Uterus (tissue), 3 donors: ENCODE measurements at regions not wholly inside any gene's neighbourhood (a gene's known extent, or its start where the extent isn't known, plus 50 kb on each side); places are given as distances from the start of the nearest gene placed in this dataset.

Experiments used
- DNase-seq, 2 donors: peaks; one replicate each; pipeline ENCODE4 v3.0.0-alpha.2; 2019 to 2020
- H3K27ac ChIP-seq, 2 donors: fragments of 200-600 bp; sonication (generic); 1 replicate in 1 of 2; 2 replicates in 1 of 2; pipeline ENCODE4 v1.5.1; 2016 to 2018
- H3K27me3 ChIP-seq, 2 donors: fragments of 200-600 bp; sonication (generic); one replicate each; pipeline ENCODE4 v1.5.1; 2018 to 2019; ENCODE audit warnings: control low read depth in 1 of 2
- H3K36me3 ChIP-seq, 2 donors: fragments of 200-600 bp; sonication (generic); one replicate each; pipeline ENCODE4 v1.5.1; 2019; ENCODE audit warnings: control low read depth in 1 of 2
- H3K4me1 ChIP-seq, 2 donors: fragments of 200-600 bp; sonication (generic); one replicate each; pipeline ENCODE4 v1.5.1; 2018 to 2019; ENCODE audit warnings: control low read depth in 1 of 2
- H3K4me3 ChIP-seq, 2 donors: fragments of 200-600 bp; sonication (generic); 1 replicate in 1 of 2; 2 replicates in 1 of 2; pipeline ENCODE4 v1.5.1; 2018 to 2019; ENCODE audit warnings: mild to moderate bottlenecking in 1 of 2
- H3K9me3 ChIP-seq, 2 donors: fragments of 200-600 bp; sonication (generic); one replicate each; pipeline ENCODE4 v1.5.1; 2019; ENCODE audit warnings: control low read depth in 1 of 2
- CTCF ChIP-seq, 4 experiments: fragments of 200-600 bp in 2 of 4; fragments of 450-650 bp in 2 of 4; sonication (generic) in 2 of 4; IDR thresholded peaks; one replicate each; pipeline ENCODE4 v1.5.1; 2016 to 2019; ENCODE audit warnings: antibody characterized with exemption in 4 of 4, mild to moderate bottlenecking in 2 of 4, moderate library complexity in 1 of 4
- POLR2A ChIP-seq, 2 donors: fragments of 450-650 bp; IDR thresholded peaks; one replicate each; pipeline ENCODE4 v1.6.1; 2016; ENCODE audit warnings: antibody characterized with exemption in 2 of 2, mild to moderate bottlenecking in 1 of 2, moderate library complexity in 1 of 2
- intact Hi-C: fragments of 100-400 bp; cut with DNase I; formaldehyde crosslinking; loops from one replicate; pipeline ENCODE4 v1.15.1; 2023; ENCODE audit warnings: low total_unique reads
- donor health status: DM: yes; HTN: yes; CAD: no.

- no peak for DNase-seq
- intact Hi-C loops, result no loop called here
- Histone ChIP-seq H3K27me3 (no peaks in the 10 kb centered on the region), H3K36me3 (no peaks in the 10 kb centered on the region), H3K4me1 (no peaks in the 10 kb centered on the region), H3K9me3 (no peaks in the 10 kb centered on the region), H3K4me3 (no peak overlapping the region), H3K27ac (no peak overlapping the region)
- TF ChIP-seq CTCF (IDR thresholded peaks at IDR 0.05), result no peak
- no peak for TF ChIP-seq POLR2A (IDR thresholded peaks at IDR 0.05)
These were observed 440.4 kb downstream of the RPS6KC1 start for GRCh38 chr1:213491468-213491867.

DNA sequence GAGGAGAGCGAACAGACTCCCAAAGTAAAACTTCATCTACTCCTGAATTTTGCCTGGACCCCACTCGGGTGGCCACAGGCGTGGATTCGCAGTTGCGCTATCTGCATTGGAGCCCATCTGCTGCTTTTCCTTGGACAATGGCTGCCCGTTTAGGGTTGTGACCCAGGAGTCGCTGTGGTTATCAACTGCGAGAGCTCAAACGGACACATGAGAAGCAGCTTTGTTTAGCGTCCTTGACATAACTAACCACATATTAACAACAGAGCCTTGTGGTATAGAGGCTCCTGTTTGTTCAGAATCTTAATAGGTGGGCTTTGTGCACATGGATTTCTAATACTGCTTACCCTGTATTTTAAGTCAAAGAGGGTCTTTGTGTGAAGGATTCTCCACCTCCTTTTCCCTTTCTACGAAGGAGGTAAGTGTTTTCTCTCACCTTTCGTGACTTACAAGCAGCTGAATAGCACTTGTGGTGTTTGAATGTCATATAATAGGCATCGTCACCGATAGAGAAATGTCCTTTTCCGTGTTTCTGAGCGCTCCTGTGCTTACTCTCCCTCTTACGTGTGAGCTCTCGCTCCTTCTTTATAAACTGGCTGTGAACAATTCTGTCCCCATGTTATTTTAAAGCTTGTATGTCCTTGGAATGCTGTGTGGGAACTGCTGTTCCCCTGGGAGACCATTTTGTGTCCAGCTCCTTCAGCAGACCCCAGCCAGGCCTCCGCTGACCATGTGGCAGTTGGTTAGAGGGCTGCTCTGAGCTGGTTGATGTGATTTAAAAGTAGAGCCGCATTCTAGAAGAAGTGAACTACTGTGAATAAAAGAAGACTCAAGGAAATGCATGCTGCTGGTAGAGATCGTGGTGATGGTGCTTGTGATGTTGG is 441.4 kb downstream of the RPS6KC1 start:
- H3K4me3 ChIP-seq, result no peak overlapping the region
- no peaks in the 10 kb centered on the region for H3K36me3 ChIP-seq
- DNase-seq, result no peak
- TF ChIP-seq POLR2A (IDR thresholded peaks at IDR 0.05), result no peak
- no peak for TF ChIP-seq CTCF (IDR thresholded peaks at IDR 0.05)
- no peak overlapping the region for H3K27ac ChIP-seq
- H3K9me3 ChIP-seq, result no peaks in the 10 kb centered on the region
- no peaks in the 10 kb centered on the region for H3K4me1 ChIP-seq
- H3K27me3 ChIP-seq, result no peaks in the 10 kb centered on the region
- intact Hi-C loops, result no loop called here

DNA sequence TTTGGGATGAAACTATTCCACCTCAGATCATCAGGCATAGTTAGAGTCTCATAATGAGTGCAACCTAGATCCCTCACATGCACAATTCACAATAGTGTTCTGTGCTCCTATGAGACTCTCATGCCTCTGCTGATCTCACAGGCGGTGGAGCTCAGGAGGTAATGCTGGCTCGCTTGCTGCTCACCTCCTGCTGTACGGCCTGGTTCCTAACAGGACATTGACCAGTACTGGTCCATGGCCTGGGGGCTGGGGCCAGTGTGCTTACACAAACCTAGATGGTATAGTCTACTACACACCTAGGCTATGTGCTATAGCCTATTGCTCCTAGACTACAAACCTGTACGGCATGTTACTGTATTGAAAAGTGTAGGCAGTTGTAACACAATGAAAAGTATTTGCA is 448.4 kb downstream of the RPS6KC1 start:
- H3K27me3 ChIP-seq, result no peaks in the 10 kb centered on the region
- DNase-seq, result no peak
- no peaks in the 10 kb centered on the region for H3K9me3 ChIP-seq
- intact Hi-C loops, result no loop called here
- TF ChIP-seq POLR2A (IDR thresholded peaks at IDR 0.05) (no peak), CTCF (IDR thresholded peaks at IDR 0.05) (no peak)
- no peak overlapping the region for H3K4me3 ChIP-seq
- no peak overlapping the region for H3K27ac ChIP-seq
- H3K4me1 ChIP-seq, result no peaks in the 10 kb centered on the region
- no peaks in the 10 kb centered on the region for H3K36me3 ChIP-seq

DNA sequence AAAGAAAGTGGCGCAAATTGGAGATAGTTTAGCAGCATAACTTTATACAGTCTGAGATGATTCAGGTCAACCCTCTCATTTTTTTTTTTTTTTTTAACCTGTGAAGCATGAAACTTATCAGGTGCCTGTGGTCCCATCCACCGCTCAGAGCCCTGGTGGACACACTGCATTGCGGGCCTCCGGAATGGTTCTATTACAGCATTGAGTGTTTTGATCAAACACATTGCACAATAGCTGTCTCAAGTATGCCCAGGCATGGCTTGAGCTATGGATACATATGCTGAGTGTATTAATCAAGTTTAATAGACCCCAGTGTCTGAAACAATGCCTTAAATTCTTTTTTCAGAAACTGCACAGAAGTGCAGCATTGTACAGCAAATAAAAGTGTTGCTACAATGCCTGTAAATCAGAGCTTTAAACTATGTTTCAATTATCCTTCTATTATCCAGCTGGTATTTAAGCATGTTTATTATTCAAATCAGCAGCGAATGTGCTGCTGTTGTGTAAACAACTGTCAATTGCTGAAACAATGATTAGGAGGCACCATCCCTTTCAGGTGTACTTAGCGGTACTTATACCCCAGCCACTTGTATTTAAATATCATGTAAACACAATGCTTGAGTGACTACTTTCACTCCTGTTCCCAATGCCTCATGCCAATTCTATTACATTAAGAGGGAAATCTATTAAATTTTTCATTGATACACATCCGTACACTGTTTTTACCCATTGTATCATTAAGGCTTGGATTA is 456.6 kb downstream of the RPS6KC1 start:
- Histone ChIP-seq H3K27me3 (no peaks in the 10 kb centered on the region), H3K4me3 (no peak overlapping the region), H3K27ac (no peak overlapping the region), H3K9me3 (no peaks in the 10 kb centered on the region), H3K4me1 (no peaks in the 10 kb centered on the region), H3K36me3 (no peaks in the 10 kb centered on the region)
- intact Hi-C loops, result no loop called here
- no peak for DNase-seq
- TF ChIP-seq POLR2A (IDR thresholded peaks at IDR 0.05) (no peak), CTCF (IDR thresholded peaks at IDR 0.05) (no peak)

DNA sequence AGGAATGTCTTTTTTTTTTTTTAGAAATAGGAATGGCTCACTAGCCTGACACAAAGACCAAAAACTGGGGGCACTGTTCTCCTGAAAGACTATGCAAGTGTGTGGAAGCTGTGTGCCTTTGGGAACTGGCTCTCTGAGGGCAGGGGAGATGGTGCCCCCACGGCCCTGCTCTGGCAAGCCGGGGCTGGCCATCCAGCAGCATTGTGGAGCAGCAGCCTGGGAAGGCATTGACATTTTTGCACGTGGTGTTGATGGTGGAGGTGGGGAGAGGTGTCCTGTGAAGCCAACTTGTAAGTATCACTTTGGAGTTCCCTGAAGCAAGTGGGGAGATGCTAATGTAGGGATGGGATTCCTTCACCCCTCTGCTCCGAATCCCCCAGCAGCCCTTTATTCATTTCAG is 460.1 kb downstream of the RPS6KC1 start:
- Histone ChIP-seq H3K27me3 (no peaks in the 10 kb centered on the region), H3K36me3 (no peaks in the 10 kb centered on the region), H3K27ac (no peak overlapping the region), H3K4me3 (no peak overlapping the region), H3K9me3 (no peaks in the 10 kb centered on the region), H3K4me1 (no peaks in the 10 kb centered on the region)
- DNase-seq, result no peak
- intact Hi-C loops, result no loop called here
- no peak for TF ChIP-seq POLR2A (IDR thresholded peaks at IDR 0.05)
- no peak for TF ChIP-seq CTCF (IDR thresholded peaks at IDR 0.05)
